HCT116 (cell line): ENCODE measurements at regions not wholly inside any gene's neighbourhood (a gene's known extent, or its start where the extent isn't known, plus 50 kb on each side); places are given as distances from the start of the nearest gene placed in this dataset.

Experiments
- ATAC-seq: fragments of 200-7000 bp; cut with Tn5 transposase; 2 replicates; pipeline ENCODE4 v1.9.1; 2020; ENCODE audit warnings: mild to moderate bottlenecking, moderate library complexity
- BruUV-seq: library from RNA; stranded (reverse); fragments of 400-500 nt; replicated peaks from 2 replicates; lab custom pipeline; 2021; lab: Mats Ljungman, UMichigan
- CTCF ChIA-PET: fragments of 300-600 bp; sonication (Branson Sonifier 250); formaldehyde crosslinking; loops from one replicate; lab custom pipeline; 2021; ENCODE audit warnings: antibody characterized with exemption; lab: Charles Lee
- POLR2A ChIA-PET: fragments of 300-600, 350-600 bp; sonication (Branson Sonifier 250); formaldehyde crosslinking; loops from one replicate; lab custom pipeline; 2021; ENCODE audit warnings: antibody characterized with exemption; lab: Charles Lee
- RAD21 ChIA-PET, 2 experiments: fragments of 300-600 bp; sonication (Branson Sonifier 250); formaldehyde crosslinking; loops; one replicate each; lab custom pipeline; 2023; ENCODE audit warnings: low total read pairs in 2 of 2; ENCODE audit not compliant: uncharacterized antibody in 2 of 2, unreplicated experiment in 2 of 2, low non-redundant PET in 1 of 2; lab: Charles Lee
- DNase-seq: peaks from one replicate; pipeline ENCODE4 v3.0.0-alpha.2; 2010; ENCODE audit warnings: low read depth, low spot score
- H2AFZ ChIP-seq: fragments of 200-600 bp; shearing (Covaris generic), sonication (generic); 2 replicates; pipeline ENCODE4 v1.6.1; 2017; ENCODE audit warnings: low read depth, mixed run types, mixed read lengths, antibody characterized with exemption, low read length; ENCODE audit not compliant: poor library complexity, severe bottlenecking
- H3K27ac ChIP-seq: 2 replicates; pipeline ENCODE4 v1.5.1; 2012; ENCODE audit warnings: low read depth, low read length
- H3K27me3 ChIP-seq: fragments of 200-600 bp; sonication (generic); 2 replicates; pipeline ENCODE4 v1.6.1; 2016; ENCODE audit warnings: mixed run types, low read length, mixed read lengths; ENCODE audit not compliant: insufficient read depth
- H3K36me3 ChIP-seq, 2 experiments: fragments of 200-500 bp in 1 of 2; fragments of 200-600 bp in 1 of 2; sonication (Bioruptor generic) in 1 of 2; sonication (generic) in 1 of 2; 2 replicates each; pipeline versions ENCODE4 v1.5.1 to v1.6.1; 2014 to 2016; ENCODE audit warnings: low read length in 2 of 2, inconsistent platforms in 1 of 2, mixed read lengths in 1 of 2, mixed run types in 1 of 2; ENCODE audit not compliant: insufficient read depth in 2 of 2, control insufficient read depth in 1 of 2
- H3K4me1 ChIP-seq, 2 experiments: fragments of 200-600 bp in 1 of 2; sonication (generic) in 1 of 2; 2 replicates each; pipeline versions ENCODE4 v1.5.1 to v1.6.1; 2012 to 2017; ENCODE audit warnings: low read length in 2 of 2, inconsistent platforms in 1 of 2, mild to moderate bottlenecking in 1 of 2, mixed read lengths in 1 of 2, mixed run types in 1 of 2, moderate library complexity in 1 of 2; ENCODE audit not compliant: insufficient read depth in 2 of 2, control insufficient read depth in 1 of 2
- H3K4me2 ChIP-seq: fragments of 200-600 bp; sonication (generic); 2 replicates; pipeline ENCODE4 v1.6.1; 2017; ENCODE audit warnings: mixed run types, low read length, mixed read lengths
- H3K4me3 ChIP-seq, 2 experiments: fragments of 200-600 bp in 1 of 2; sonication (generic) in 1 of 2; replicated peaks in 1 of 2; 2 replicates each; pipeline ENCODE4 v1.5.1; 2011 to 2016; ENCODE audit warnings: low read length in 2 of 2, control low read depth in 1 of 2, low read depth in 1 of 2, mild to moderate bottlenecking in 1 of 2, mixed read lengths in 1 of 2, mixed run types in 1 of 2
- H3K79me2 ChIP-seq: fragments of 200-600 bp; sonication (generic); 2 replicates; pipeline ENCODE4 v1.6.1; 2017; ENCODE audit warnings: mild to moderate bottlenecking, mixed run types, low read length, moderate library complexity, mixed read lengths; ENCODE audit not compliant: insufficient read depth
- H3K9ac ChIP-seq: fragments of 200-600 bp; sonication (generic); 2 replicates; pipeline ENCODE4 v1.6.1; 2016; ENCODE audit warnings: low read length, mixed read lengths
- H3K9me2 ChIP-seq: fragments of 200-600 bp; sonication (generic), shearing (Covaris generic); 2 replicates; pipeline ENCODE4 v1.6.1; 2017; ENCODE audit warnings: mixed run types, mild to moderate bottlenecking, moderate library complexity; ENCODE audit not compliant: insufficient read depth
- H3K9me3 ChIP-seq, 2 experiments: fragments of 200-500 bp in 1 of 2; fragments of 200-600 bp in 1 of 2; sonication (Bioruptor generic) in 1 of 2; sonication (generic) in 1 of 2; 2 replicates each; pipeline ENCODE4 v1.6.1; 2014 to 2017; ENCODE audit warnings: low read length in 2 of 2, mixed read lengths in 2 of 2, inconsistent platforms in 1 of 2, low read depth in 1 of 2, mild to moderate bottlenecking in 1 of 2, mixed run types in 1 of 2, moderate library complexity in 1 of 2; ENCODE audit not compliant: control insufficient read depth in 1 of 2, insufficient read depth in 1 of 2
- H4K20me1 ChIP-seq: fragments of 200-600 bp; sonication (generic), shearing (Covaris generic); 2 replicates; pipeline ENCODE4 v1.6.1; 2017; ENCODE audit warnings: mixed run types, mild to moderate bottlenecking, moderate library complexity; ENCODE audit not compliant: insufficient read depth
- CTCF ChIP-seq, 3 experiments: fragments of 200-600 bp in 1 of 3; sonication (generic) in 1 of 3; IDR thresholded peaks in 2 of 3; conservative IDR thresholded peaks in 1 of 3; 2 replicates each; pipeline ENCODE4 v1.5.1; 2012 to 2017; ENCODE audit warnings: low read depth in 2 of 3, low read length in 2 of 3, antibody characterized with exemption in 1 of 3, borderline replicate concordance in 1 of 3, control low read depth in 1 of 3, mild to moderate bottlenecking in 1 of 3, mixed read lengths in 1 of 3, mixed run types in 1 of 3, moderate library complexity in 1 of 3; ENCODE audit not compliant: insufficient read depth in 1 of 3
- EGR1 ChIP-seq: IDR thresholded peaks from 2 replicates; pipeline ENCODE4 v1.6.1; 2012; ENCODE audit warnings: low read depth
- EZH2phosphoT487 ChIP-seq: fragments of 200-600 bp; IDR thresholded peaks from 2 replicates; pipeline ENCODE4 v1.6.1; 2018; ENCODE audit warnings: antibody characterized with exemption, borderline replicate concordance
- POLR2AphosphoS5 ChIP-seq: IDR thresholded peaks from 2 replicates; pipeline ENCODE4 v1.6.1; 2011; ENCODE audit warnings: mild to moderate bottlenecking, low read depth, low read length, moderate library complexity
- RAD21 ChIP-seq: IDR thresholded peaks from 2 replicates; pipeline ENCODE4 v1.6.1; 2012; ENCODE audit warnings: low read depth, mild to moderate bottlenecking
- SIN3A ChIP-seq: IDR thresholded peaks from 2 replicates; pipeline ENCODE4 v1.6.1; 2012; ENCODE audit warnings: low read depth
- ZBTB33 ChIP-seq: IDR thresholded peaks from 2 replicates; pipeline ENCODE4 v1.6.1; 2011; ENCODE audit warnings: mild to moderate bottlenecking, low read length, moderate library complexity; ENCODE audit not compliant: insufficient replicate concordance; ENCODE audit errors: extremely low read depth
- intact Hi-C: fragments of 100-400 bp; cut with micrococcal nuclease; formaldehyde crosslinking; loops from 2 replicates; pipeline ENCODE4 v1.10.0; 2022
- TF ChIP-seq, protein P1 (sequence below): IDR thresholded peaks from 2 replicates; pipeline ENCODE4 v1.6.1; 2012
- TF ChIP-seq, protein P2 (sequence below): IDR thresholded peaks from 2 replicates; pipeline ENCODE4 v1.6.1; 2012; ENCODE audit warnings: low read depth

DNA sequence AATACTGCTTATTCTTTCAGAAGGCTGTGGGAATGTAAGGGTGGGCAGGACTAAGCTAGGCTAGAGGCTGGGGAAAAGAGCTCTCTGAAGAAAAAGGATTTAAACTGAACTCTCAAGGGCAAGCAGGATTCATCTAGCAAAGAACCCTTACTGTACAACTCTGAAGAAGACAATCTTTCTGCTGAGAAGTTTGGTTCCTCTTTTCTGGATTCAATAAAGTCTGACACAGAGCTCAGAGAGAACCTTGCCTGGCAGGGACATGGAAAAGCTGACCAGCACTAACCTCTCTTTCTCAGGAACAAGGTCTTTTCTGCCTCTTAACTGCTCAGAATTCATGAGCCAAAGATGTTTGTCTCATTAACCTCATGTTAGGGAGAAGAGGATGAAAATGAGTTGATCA is 388.4 kb upstream of the DDI1 start:
- no peak for ATAC-seq
- ChIA-PET RAD21 (no interaction called here), CTCF (interaction anchor here (1.0 kb wide), 1 partner anchor 34 kb away, joined by 3 read pairs; no protein-coding TSS in a partner anchor)

More for the DNA sequence above, 388.4 kb upstream of the DDI1 start:
- H3K27ac ChIP-seq: no peak overlapping the region
- POLR2A ChIA-PET: no interaction called here
- H2AFZ ChIP-seq: no peak overlapping the region
- no TSS peak for BruUV-seq
- H3K4me1 ChIP-seq: no peaks in the 10 kb centered on the region
- no peaks in the 10 kb centered on the region; the same call in 1 of the 2 replicates for H3K9me2 ChIP-seq
- H3K9ac ChIP-seq: no peak overlapping the region
- no peaks in the 10 kb centered on the region for H3K9me3 ChIP-seq
- DNase-seq: no peak
- H3K27me3 ChIP-seq: no peaks in the 10 kb centered on the region
- TF ChIP-seq, protein P1, sequence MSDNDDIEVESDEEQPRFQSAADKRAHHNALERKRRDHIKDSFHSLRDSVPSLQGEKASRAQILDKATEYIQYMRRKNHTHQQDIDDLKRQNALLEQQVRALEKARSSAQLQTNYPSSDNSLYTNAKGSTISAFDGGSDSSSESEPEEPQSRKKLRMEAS: no peak
- no peak for TF ChIP-seq ZBTB33
- no peak for TF ChIP-seq POLR2AphosphoS5
- no peak for TF ChIP-seq EZH2phosphoT487
- TF ChIP-seq EGR1: no peak
- TF ChIP-seq CTCF (IDR thresholded peaks at IDR 0.05 in 2 of 3, conservative IDR thresholded peaks at IDR 0.05 in 1 of 3; ENCODE audit: borderline replicate concordance in 1 of 3, insufficient read depth in 1 of 3, low read depth in 2 of 3, low read length in 2 of 3): no peak
- TF ChIP-seq SIN3A: no peak
- TF ChIP-seq, protein P2, sequence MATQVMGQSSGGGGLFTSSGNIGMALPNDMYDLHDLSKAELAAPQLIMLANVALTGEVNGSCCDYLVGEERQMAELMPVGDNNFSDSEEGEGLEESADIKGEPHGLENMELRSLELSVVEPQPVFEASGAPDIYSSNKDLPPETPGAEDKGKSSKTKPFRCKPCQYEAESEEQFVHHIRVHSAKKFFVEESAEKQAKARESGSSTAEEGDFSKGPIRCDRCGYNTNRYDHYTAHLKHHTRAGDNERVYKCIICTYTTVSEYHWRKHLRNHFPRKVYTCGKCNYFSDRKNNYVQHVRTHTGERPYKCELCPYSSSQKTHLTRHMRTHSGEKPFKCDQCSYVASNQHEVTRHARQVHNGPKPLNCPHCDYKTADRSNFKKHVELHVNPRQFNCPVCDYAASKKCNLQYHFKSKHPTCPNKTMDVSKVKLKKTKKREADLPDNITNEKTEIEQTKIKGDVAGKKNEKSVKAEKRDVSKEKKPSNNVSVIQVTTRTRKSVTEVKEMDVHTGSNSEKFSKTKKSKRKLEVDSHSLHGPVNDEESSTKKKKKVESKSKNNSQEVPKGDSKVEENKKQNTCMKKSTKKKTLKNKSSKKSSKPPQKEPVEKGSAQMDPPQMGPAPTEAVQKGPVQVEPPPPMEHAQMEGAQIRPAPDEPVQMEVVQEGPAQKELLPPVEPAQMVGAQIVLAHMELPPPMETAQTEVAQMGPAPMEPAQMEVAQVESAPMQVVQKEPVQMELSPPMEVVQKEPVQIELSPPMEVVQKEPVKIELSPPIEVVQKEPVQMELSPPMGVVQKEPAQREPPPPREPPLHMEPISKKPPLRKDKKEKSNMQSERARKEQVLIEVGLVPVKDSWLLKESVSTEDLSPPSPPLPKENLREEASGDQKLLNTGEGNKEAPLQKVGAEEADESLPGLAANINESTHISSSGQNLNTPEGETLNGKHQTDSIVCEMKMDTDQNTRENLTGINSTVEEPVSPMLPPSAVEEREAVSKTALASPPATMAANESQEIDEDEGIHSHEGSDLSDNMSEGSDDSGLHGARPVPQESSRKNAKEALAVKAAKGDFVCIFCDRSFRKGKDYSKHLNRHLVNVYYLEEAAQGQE: no peak
- TF ChIP-seq RAD21: no peak
- no peaks in the 10 kb centered on the region for H3K79me2 ChIP-seq
- H3K36me3 ChIP-seq: no peaks in the 10 kb centered on the region
- H3K4me3 ChIP-seq: no peak overlapping the region
- no peak overlapping the region for H3K4me2 ChIP-seq
- intact Hi-C loops: no loop called here
- no peaks in the 10 kb centered on the region for H4K20me1 ChIP-seq
